ENCODE measurements at regions not wholly inside any gene's neighbourhood (a gene's known extent, or its start where the extent isn't known, plus 50 kb on each side); places are given as distances from the start of the nearest gene placed in this dataset.
A peak's percentile ranks its signal among the peaks of the same experiment; 100 is the strongest.

DNA sequence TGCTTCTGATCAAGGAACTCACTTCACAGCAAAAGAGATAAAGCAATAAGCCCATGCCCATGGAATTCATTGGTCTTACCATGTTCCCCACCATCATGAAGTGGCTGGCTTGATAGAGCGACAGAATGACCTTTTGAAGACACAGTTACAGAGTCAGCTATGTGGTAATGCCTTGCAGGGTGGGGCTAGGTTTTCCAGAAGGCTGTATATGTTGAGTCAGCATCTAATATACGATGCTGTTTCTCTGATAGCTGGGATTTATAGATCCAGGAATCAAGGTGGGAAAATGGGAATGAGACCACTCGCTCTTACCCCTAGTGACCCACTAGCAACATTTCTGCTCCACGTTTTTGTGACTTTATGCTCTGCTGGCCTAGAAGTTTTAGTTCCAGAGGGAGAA, 220.7 kb upstream of the RSPO3 start:
- DNase-seq (ENCODE audit: low spot score): no peak
- Histone ChIP-seq H2BK15ac (ENCODE audit: low read length) (no peak overlapping the region), H3K36me3 (replicated peaks in 1 of 2; ENCODE audit: control insufficient read depth in 2 of 2, insufficient read depth in 2 of 2, low read length in 2 of 2) (no peaks in the 10 kb centered on the region), H4K8ac (ENCODE audit: low read depth, low read length) (no peak overlapping the region), H3K27me3 (ENCODE audit: control insufficient read depth in 3 of 3, insufficient read depth in 3 of 3, low read depth in 1 of 3, low read length in 3 of 3) (no peaks in the 10 kb centered on the region), H3K14ac (ENCODE audit: low read length) (no peak overlapping the region), H3K9ac (ENCODE audit: low read depth, low read length, poor library complexity) (no peak overlapping the region), H3K23ac (ENCODE audit: low read depth, low read length, poor library complexity) (no peak overlapping the region), H3K4me1 (ENCODE audit: control insufficient read depth in 2 of 2, insufficient read depth in 1 of 2, low read depth in 1 of 2, low read length in 2 of 2) (no peaks in the 10 kb centered on the region), H2BK5ac (ENCODE audit: low read length) (no peak overlapping the region), H3K4me2 (ENCODE audit: insufficient read depth, low read length, poor library complexity, severe bottlenecking) (no peak overlapping the region), H4K91ac (ENCODE audit: low read depth, low read length, poor library complexity) (no peak overlapping the region), H3K27ac (replicated peaks; ENCODE audit: low read length) (no peak overlapping the region), H3K18ac (ENCODE audit: low read length) (no peak overlapping the region), H2BK12ac (ENCODE audit: low read length) (no peak overlapping the region), H2AK5ac (ENCODE audit: low read depth, low read length) (no peak overlapping the region), H3K4me3 (ENCODE audit: low read length in 2 of 2) (no peak overlapping the region), H3K4ac (ENCODE audit: low read length) (no peak overlapping the region), H2BK120ac (ENCODE audit: low read depth, low read length) (no peak overlapping the region), H3K9me3 (replicated peaks in 1 of 2; ENCODE audit: control insufficient read depth in 2 of 2, insufficient read depth in 1 of 2, low read depth in 1 of 2, low read length in 2 of 2) (peaks cover 0 to 2% of the 10 kb centered on the region in 2 donors), H2AFZ (ENCODE audit: low read length) (no peak overlapping the region), H3K79me1 (ENCODE audit: low read depth, low read length) (no peaks in the 10 kb centered on the region)
- no CpG with 5 or more reads among the region's 4 CpGs for WGBS, 2 donors (ENCODE audit: extremely low coverage in 2 of 2, insufficient read length in 2 of 2, insufficient replicate concordance in 1 of 2)

- Histone ChIP-seq H2BK15ac (ENCODE audit: low read length) (no peak overlapping the region), H2BK5ac (ENCODE audit: low read length) (no peak overlapping the region), H3K27me3 (ENCODE audit: control insufficient read depth in 3 of 3, insufficient read depth in 3 of 3, low read depth in 1 of 3, low read length in 3 of 3) (no peaks in the 10 kb centered on the region), H3K4ac (ENCODE audit: low read length) (no peak overlapping the region), H3K23ac (ENCODE audit: low read depth, low read length, poor library complexity) (no peak overlapping the region), H2AK5ac (ENCODE audit: low read depth, low read length) (no peak overlapping the region), H3K4me2 (ENCODE audit: insufficient read depth, low read length, poor library complexity, severe bottlenecking) (no peak overlapping the region), H4K8ac (ENCODE audit: low read depth, low read length) (no peak overlapping the region), H3K9ac (ENCODE audit: low read depth, low read length, poor library complexity) (no peak overlapping the region), H3K27ac (replicated peaks; ENCODE audit: low read length) (no peak overlapping the region), H3K4me3 (ENCODE audit: low read length in 2 of 2) (no peak overlapping the region), H3K18ac (ENCODE audit: low read length) (no peak overlapping the region), H2AFZ (ENCODE audit: low read length) (peak overlapping the region; percentile 19), H2BK12ac (ENCODE audit: low read length) (no peak overlapping the region), H3K9me3 (replicated peaks in 1 of 2; ENCODE audit: control insufficient read depth in 2 of 2, insufficient read depth in 1 of 2, low read depth in 1 of 2, low read length in 2 of 2) (no peaks in the 10 kb centered on the region), H3K4me1 (ENCODE audit: control insufficient read depth in 2 of 2, insufficient read depth in 1 of 2, low read depth in 1 of 2, low read length in 2 of 2) (peaks cover 0 to 7% of the 10 kb centered on the region in 2 donors), H2BK120ac (ENCODE audit: low read depth, low read length) (no peak overlapping the region), H3K36me3 (replicated peaks in 1 of 2; ENCODE audit: control insufficient read depth in 2 of 2, insufficient read depth in 2 of 2, low read length in 2 of 2) (no peaks in the 10 kb centered on the region), H4K91ac (ENCODE audit: low read depth, low read length, poor library complexity) (no peak overlapping the region), H3K14ac (ENCODE audit: low read length) (no peak overlapping the region), H3K79me1 (ENCODE audit: low read depth, low read length) (no peaks in the 10 kb centered on the region)
- DNase-seq (ENCODE audit: low spot score): no peak
- WGBS, 2 donors (ENCODE audit: extremely low coverage in 2 of 2, insufficient read length in 2 of 2, insufficient replicate concordance in 1 of 2): no CpG with 5 or more reads among the region's 1 CpG
Measured at GRCh38 chr6:126904176-126904575, 214.3 kb upstream of the RSPO3 start.

DNA sequence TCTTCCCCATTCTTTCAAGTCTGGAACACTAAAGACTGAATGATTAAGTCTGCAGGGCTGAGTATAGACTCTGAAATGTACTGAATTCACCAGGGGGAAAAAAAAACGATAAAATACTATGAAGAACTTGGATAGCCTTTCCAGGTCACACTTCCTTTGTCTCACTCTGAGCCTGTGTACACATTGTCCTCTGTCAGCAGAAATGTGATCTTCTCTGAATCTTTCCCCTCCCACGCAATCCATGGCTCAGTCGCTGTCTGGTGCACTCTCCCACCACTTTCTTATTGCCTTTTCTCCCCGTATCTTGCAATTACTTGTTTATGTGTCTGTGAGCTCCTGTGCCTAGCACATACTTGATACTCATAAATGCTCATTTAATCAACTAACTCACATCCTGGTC, 212.6 kb upstream of the RSPO3 start:
- H2BK15ac ChIP-seq (ENCODE audit: low read length): no peak overlapping the region

GRCh38 chr6:126907312-126907711, 211.2 kb upstream of the RSPO3 start:
- H4K91ac ChIP-seq (ENCODE audit: low read depth, low read length, poor library complexity): no peak overlapping the region
- no peak overlapping the region for H3K18ac ChIP-seq (ENCODE audit: low read length)
- no peak overlapping the region for H3K14ac ChIP-seq (ENCODE audit: low read length)
- H2BK5ac ChIP-seq (ENCODE audit: low read length): no peak overlapping the region
- H3K9ac ChIP-seq (ENCODE audit: low read depth, low read length, poor library complexity): no peak overlapping the region
- no peaks in the 10 kb centered on the region for H3K9me3 ChIP-seq (replicated peaks in 1 of 2; ENCODE audit: control insufficient read depth in 2 of 2, insufficient read depth in 1 of 2, low read depth in 1 of 2, low read length in 2 of 2)
- no peak for DNase-seq (ENCODE audit: low spot score)
- no peak overlapping the region for H4K8ac ChIP-seq (ENCODE audit: low read depth, low read length)
- no peak overlapping the region for H3K4ac ChIP-seq (ENCODE audit: low read length)
- WGBS, 2 donors (ENCODE audit: extremely low coverage in 2 of 2, insufficient read length in 2 of 2, insufficient replicate concordance in 1 of 2): no CpG with 5 or more reads among the region's 1 CpG
- no peaks in the 10 kb centered on the region for H3K79me1 ChIP-seq (ENCODE audit: low read depth, low read length)
- no peak overlapping the region for H3K27ac ChIP-seq (replicated peaks; ENCODE audit: low read length)
- H3K27me3 ChIP-seq (ENCODE audit: control insufficient read depth in 3 of 3, insufficient read depth in 3 of 3, low read depth in 1 of 3, low read length in 3 of 3): no peaks in the 10 kb centered on the region
- H3K36me3 ChIP-seq (replicated peaks in 1 of 2; ENCODE audit: control insufficient read depth in 2 of 2, insufficient read depth in 2 of 2, low read length in 2 of 2): no peaks in the 10 kb centered on the region
- no peak overlapping the region for H2BK15ac ChIP-seq (ENCODE audit: low read length)
- no peak overlapping the region for H2BK12ac ChIP-seq (ENCODE audit: low read length)
- peaks cover 0 to 7% of the 10 kb centered on the region in 2 donors for H3K4me1 ChIP-seq (ENCODE audit: control insufficient read depth in 2 of 2, insufficient read depth in 1 of 2, low read depth in 1 of 2, low read length in 2 of 2)
- no peak overlapping the region for H3K4me3 ChIP-seq (ENCODE audit: low read length in 2 of 2)
- no peak overlapping the region for H2BK120ac ChIP-seq (ENCODE audit: low read depth, low read length)
- H3K23ac ChIP-seq (ENCODE audit: low read depth, low read length, poor library complexity): no peak overlapping the region
- no peak overlapping the region for H2AK5ac ChIP-seq (ENCODE audit: low read depth, low read length)
- H3K4me2 ChIP-seq (ENCODE audit: insufficient read depth, low read length, poor library complexity, severe bottlenecking): no peak overlapping the region
- no peak overlapping the region for H2AFZ ChIP-seq (ENCODE audit: low read length)

More for the DNA sequence above, 212.6 kb upstream of the RSPO3 start:
- H2BK120ac ChIP-seq (ENCODE audit: low read depth, low read length): no peak overlapping the region
- H2BK5ac ChIP-seq (ENCODE audit: low read length): no peak overlapping the region
- H3K4me1 ChIP-seq (ENCODE audit: control insufficient read depth in 2 of 2, insufficient read depth in 1 of 2, low read depth in 1 of 2, low read length in 2 of 2): peaks cover 0 to 7% of the 10 kb centered on the region in 2 donors
- H3K79me1 ChIP-seq (ENCODE audit: low read depth, low read length): no peaks in the 10 kb centered on the region
- no peak overlapping the region for H4K8ac ChIP-seq (ENCODE audit: low read depth, low read length)
- H3K4me3 ChIP-seq (ENCODE audit: low read length in 2 of 2): no peak overlapping the region
- H3K9ac ChIP-seq (ENCODE audit: low read depth, low read length, poor library complexity): no peak overlapping the region
- H3K14ac ChIP-seq (ENCODE audit: low read length): no peak overlapping the region
- H3K9me3 ChIP-seq (replicated peaks in 1 of 2; ENCODE audit: control insufficient read depth in 2 of 2, insufficient read depth in 1 of 2, low read depth in 1 of 2, low read length in 2 of 2): no peaks in the 10 kb centered on the region
- no peak overlapping the region for H3K23ac ChIP-seq (ENCODE audit: low read depth, low read length, poor library complexity)
- H3K27ac ChIP-seq (replicated peaks; ENCODE audit: low read length): no peak overlapping the region
- no CpG with 5 or more reads among the region's 4 CpGs for WGBS, 2 donors (ENCODE audit: extremely low coverage in 2 of 2, insufficient read length in 2 of 2, insufficient replicate concordance in 1 of 2)
- no peak overlapping the region for H3K4me2 ChIP-seq (ENCODE audit: insufficient read depth, low read length, poor library complexity, severe bottlenecking)
- no peak overlapping the region for H3K4ac ChIP-seq (ENCODE audit: low read length)
- H2BK12ac ChIP-seq (ENCODE audit: low read length): no peak overlapping the region
- H4K91ac ChIP-seq (ENCODE audit: low read depth, low read length, poor library complexity): no peak overlapping the region
- no peaks in the 10 kb centered on the region for H3K27me3 ChIP-seq (ENCODE audit: control insufficient read depth in 3 of 3, insufficient read depth in 3 of 3, low read depth in 1 of 3, low read length in 3 of 3)
- DNase-seq (ENCODE audit: low spot score): no peak
- no peaks in the 10 kb centered on the region for H3K36me3 ChIP-seq (replicated peaks in 1 of 2; ENCODE audit: control insufficient read depth in 2 of 2, insufficient read depth in 2 of 2, low read length in 2 of 2)
- H2AK5ac ChIP-seq (ENCODE audit: low read depth, low read length): no peak overlapping the region
- H2AFZ ChIP-seq (ENCODE audit: low read length): peak overlapping the region; percentile 45
- H3K18ac ChIP-seq (ENCODE audit: low read length): no peak overlapping the region

Data from neuronal stem cell (in vitro differentiated cells).